ENCODE measurements at regions not wholly inside any gene's neighbourhood (a gene's known extent, or its start where the extent isn't known, plus 50 kb on each side); places are given as distances from the start of the nearest gene placed in this dataset.

DNA sequence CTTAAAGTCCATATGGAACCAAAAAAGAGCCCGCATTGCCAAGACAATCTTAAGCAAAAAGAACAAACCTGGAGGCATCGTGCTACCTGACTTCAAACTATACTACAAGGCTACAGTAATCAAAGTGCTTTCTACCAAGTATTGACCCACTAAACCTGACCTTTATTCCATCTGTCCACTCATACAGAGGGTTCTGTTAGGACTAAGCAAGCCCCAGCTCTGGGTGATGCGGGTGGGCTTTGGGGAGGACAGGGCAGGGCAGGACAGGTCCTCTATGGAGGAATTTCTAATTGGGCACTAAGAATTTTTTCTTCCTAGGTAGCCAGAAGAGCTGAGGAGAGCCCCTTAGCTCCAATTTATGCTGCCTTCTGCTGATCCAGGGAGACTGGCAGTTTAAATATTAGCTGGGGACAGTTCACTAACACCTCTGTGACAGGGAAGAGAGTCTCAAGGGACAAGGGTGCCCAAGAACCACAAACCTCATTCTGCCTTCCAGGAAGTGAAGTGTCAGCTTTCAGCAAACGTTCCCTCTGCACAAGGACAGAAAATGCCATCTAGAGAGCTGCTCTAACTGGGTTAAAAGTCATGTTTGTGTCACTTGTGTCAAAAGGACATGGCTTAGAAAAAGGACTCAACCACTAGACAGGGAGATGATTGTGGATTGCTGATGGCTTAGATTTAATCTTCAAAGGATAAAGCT, 143.2 kb downstream of the KIT start:
- TF ChIP-seq YY1 (IDR thresholded peaks at IDR 0.05; ENCODE audit: insufficient read depth, insufficient read length) (no peak), ZNF274 (IDR thresholded peaks at IDR 0.05; ENCODE audit: low read depth, low read length) (no peak)
